NCI-H2107 (cell line): ENCODE measurements at regions not wholly inside any gene's neighbourhood (a gene's known extent, or its start where the extent isn't known, plus 50 kb on each side); places are given as distances from the start of the nearest gene placed in this dataset.

ENCODE experiments used
- DNase-seq: peaks from one replicate; lab custom pipeline; 2025; lab: John Stamatoyannopoulos, UW

DNA sequence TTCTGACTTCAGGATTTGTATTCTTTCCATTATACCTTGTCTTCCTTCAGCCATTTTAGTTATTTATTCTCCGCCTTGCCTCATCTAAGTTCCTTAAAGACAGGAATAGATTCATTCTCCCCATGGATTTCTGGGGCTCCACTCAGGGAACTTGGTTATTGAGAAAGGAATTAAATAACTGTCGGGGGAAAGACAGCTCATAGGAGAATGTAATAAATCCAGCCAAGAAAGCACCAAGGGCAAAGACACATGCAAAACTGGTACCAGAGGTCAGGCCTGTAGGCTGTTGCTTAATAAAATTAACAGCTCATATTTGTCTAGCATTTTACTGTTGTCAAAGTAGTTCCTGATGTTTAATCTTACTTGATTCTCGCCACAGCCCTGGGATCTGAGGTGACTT is 357.2 kb downstream of the TMEM38B start:
- no peak for DNase-seq

- no peak for DNase-seq
These were observed 357.8 kb downstream of the TMEM38B start for GRCh38 chr9:106052166-106052565.

- DNase-seq: no peak
These were observed 358.4 kb downstream of the TMEM38B start for GRCh38 chr9:106052735-106053134.

DNA sequence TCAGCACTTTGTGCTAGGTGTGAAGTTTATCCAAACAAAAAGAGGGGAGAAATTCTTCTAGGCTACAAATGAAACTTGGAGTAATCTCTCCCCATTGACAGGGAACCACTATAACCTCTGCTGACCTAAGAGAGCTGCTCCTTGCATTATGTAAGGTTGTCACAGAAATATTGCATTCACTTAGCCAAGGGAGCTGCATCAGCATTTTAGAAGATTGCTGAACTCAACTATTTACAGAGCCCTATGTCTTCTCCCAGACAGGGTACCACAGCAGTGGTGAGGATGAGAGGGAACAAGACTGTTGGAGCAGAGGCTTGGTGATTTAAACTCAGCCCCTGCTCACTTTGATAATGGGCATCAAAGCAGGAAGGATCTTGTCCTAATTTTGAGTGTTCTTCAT is 362.0 kb downstream of the TMEM38B start:
- DNase-seq: no peak

GRCh38 chr9:106058460-106058859 is 364.1 kb downstream of the TMEM38B start:
- no peak for DNase-seq

DNA sequence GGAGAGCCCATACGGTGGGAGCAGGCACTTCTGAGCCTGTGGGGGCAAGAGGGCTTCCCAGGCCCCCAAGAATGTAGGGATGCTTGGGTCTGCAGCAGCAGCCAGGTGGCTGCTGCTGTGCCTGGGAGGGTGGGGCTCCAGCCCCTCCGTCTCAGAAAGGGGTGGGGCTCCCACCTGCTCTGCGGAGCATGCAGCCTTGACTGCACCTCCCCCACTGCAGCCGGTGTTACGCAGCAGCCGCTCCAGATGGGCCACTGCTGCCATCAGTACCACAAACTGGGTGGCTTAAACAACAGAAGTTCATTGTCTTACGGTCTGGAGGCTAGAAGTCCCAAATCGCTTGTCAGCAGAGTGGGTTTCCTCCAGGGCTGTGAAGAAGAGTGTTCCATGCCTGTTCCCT is 365.5 kb downstream of the TMEM38B start:
- no peak for DNase-seq

GRCh38 chr9:106060885-106061284 is 366.5 kb downstream of the TMEM38B start:
- no peak for DNase-seq

DNA sequence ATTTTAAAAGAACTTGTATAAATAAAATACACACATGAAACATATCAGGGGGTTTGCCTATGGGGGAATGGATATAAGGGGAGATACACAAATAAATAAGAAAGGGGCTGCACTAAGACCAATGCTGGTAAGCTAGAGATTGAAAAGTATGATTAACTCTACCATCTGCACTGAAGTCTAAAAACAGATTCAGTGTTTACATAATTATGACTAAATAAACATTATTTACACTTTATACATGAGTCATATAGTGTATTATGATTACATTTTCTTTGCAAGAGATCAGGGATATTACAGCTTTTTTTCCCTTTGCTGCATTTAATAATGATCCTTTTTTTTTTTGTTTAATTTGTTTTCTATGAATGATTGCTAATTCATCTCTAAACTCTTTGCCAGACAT is 367.9 kb downstream of the TMEM38B start:
- DNase-seq: no peak

GRCh38 chr9:106065136-106065535 is 370.8 kb downstream of the TMEM38B start:
- DNase-seq: no peak

- no peak for DNase-seq
These were observed 371.4 kb downstream of the TMEM38B start for GRCh38 chr9:106065579-106066214.

DNA sequence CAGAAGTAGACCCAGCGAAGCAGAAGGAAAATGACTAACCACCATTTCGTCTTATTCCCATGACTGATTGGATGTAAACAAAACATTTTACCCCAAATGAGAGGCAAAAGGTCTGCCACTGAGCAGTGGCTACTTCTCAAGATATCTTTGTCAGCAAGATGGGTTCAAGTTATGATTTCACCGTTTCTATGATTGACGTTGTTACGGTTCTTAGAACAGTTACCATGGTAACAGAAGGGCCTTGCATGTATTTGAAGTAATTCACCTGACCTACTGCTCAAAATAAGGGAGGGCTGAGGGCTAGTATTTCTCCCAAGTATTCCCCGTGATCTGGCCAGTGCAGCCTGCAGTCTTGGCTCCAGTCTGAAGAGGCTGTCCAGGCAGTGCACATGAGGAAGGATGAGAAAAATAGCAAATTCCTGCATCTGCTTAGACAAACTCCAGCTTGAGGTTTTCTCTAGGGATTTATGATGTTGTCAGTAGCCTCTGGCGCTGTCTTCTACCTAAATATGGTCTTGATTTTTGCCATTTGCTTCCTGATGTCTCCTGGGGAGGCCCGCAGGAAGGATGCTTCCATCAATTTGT is 372.7 kb downstream of the TMEM38B start:
- no peak for DNase-seq

GRCh38 chr9:106069241-106069640 is 374.9 kb downstream of the TMEM38B start:
- no peak for DNase-seq

DNA sequence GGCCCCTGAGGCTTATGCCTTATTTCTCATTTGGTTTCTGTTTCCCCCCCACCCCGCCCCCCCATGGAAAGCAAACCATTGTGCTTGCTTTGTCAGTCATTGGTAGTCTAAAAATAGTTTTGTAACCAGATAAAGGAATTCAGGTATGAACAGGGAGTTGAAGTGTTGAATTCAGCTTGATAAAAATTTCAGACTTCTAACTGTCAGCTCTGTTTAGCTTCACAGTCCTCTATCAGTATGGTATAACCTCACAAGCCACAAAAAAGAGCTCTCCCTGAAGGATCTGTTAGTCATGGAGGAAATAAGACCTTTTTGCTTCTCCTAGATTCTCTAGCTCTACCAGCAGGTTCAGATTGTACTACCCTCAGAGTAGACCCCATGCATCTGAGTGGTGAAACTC is 378.1 kb downstream of the TMEM38B start:
- no peak for DNase-seq

GRCh38 chr9:106074006-106074405 is 379.7 kb downstream of the TMEM38B start:
- no peak for DNase-seq

DNA sequence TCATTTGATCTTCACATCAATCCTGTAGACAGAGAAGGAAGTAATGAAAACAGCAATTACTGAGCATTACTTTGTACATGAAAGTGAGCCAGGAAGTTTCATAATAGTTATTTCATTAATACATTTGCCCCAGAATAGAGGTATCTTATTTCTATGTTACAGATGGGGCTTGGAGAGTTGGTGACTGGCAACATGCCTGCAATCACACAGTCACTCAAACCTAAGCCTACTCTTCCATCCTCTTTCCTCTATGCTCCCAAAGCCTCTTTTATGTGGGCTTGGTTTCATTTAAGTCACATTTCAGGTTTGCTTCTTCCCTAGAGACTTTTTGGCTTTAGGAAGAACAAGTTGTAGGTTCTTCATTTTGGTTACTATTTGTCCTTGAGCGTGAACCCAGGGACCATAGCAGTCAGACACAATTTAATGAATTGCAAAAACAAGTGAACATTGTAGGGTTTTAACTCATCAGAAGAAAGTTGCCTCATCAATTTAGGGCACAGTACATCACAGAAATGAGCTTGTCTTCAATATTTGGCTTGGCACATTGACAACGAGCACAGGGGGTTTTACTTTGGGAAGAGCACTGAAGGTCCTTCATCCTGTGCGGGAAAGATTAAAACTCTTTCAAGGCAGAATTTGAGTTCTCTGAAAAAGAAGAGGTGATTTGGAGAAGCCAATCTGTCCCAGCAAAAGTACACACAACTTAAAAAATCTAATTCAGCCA is 381.1 kb downstream of the TMEM38B start:
- no peak for DNase-seq

DNA sequence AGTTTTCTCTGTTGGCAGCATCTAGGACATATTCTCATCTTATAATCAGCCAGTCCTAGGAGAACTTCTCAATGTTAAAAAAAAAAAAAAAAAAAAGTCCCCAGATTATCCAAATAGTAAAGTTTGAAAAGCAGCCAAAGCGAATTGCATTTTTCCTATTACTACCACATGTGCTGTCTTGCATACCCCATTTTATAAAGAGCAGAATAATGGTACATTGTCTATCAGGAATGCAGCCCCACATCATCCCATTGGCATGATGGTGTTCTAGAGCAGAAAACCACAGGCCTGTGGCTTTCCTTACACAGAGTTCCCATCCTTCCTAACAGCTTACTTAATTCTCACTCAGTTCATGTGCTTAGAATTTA is 381.6 kb downstream of the TMEM38B start:
- no peak for DNase-seq

DNA sequence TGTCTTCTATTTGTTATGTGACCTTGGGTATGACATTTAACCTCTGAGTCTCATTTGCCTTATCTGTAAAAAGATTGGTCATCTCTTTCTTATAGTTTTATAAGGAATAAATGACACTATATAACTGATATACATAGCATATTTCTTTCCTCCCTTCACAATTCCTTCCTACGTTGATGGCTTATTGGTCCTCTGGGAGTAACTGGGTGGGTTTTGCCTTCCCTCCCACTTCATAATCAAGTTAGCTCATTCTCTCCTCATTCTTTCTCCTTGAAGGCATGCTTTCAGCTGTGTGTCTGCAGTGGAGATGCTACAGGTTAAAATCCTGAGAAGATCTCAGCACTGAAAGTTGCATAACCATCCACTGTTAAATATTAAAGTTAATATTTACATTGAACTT is 382.4 kb downstream of the TMEM38B start:
- no peak for DNase-seq

- DNase-seq: no peak
These were observed 383.4 kb downstream of the TMEM38B start for GRCh38 chr9:106077731-106078130.

GRCh38 chr9:106082621-106083020 is 388.3 kb downstream of the TMEM38B start:
- DNase-seq: no peak

DNA sequence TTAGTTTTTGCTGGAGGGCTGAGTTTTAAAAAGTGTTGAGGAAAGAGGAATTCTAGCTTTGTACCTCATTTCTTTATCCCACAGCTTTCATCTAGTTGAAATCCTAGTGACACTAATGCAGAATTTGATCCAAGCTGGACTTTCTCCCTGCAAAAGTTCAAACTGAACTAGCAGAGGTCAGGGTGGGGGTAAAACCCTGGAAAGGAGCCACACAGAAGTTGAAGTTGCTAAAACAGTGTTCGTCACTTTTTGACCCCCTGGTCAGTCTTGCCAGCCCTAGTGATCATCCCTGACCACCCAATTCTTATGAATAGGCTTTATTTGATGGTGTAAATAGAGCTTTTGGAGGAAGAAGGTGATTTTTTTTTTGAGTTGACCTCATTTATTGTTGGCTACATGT is 390.4 kb downstream of the TMEM38B start:
- no peak for DNase-seq

- DNase-seq: no peak
These were observed 391.1 kb downstream of the TMEM38B start for GRCh38 chr9:106085479-106085878.

- no peak for DNase-seq
These were observed 397.7 kb downstream of the TMEM38B start for GRCh38 chr9:106092083-106092482.

- DNase-seq: no peak
These were observed 408.5 kb downstream of the TMEM38B start for GRCh38 chr9:106102821-106103220.

DNA sequence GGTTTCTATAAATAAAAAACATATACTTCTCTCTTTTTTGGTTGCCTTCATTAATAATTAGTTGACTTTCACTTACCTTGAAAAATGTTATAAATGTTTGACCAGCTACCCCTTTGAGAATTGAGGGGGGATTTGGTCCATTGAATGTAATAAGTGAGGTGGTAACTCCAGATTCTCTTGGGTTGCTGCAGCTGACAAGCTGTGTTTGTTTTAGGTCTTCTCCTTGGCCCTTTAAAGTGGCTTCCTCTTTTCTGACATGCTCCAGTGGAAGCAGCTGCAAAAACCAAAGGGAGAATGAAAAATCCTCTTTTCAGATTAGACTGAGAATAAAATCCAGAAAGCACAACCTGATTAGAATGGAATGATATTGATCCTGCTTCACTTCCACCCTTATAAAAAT is 410.5 kb downstream of the TMEM38B start:
- DNase-seq: no peak
